ENCODE measurements at regions not wholly inside any gene's neighbourhood (a gene's known extent, or its start where the extent isn't known, plus 50 kb on each side); places are given as distances from the start of the nearest gene placed in this dataset.

DNA sequence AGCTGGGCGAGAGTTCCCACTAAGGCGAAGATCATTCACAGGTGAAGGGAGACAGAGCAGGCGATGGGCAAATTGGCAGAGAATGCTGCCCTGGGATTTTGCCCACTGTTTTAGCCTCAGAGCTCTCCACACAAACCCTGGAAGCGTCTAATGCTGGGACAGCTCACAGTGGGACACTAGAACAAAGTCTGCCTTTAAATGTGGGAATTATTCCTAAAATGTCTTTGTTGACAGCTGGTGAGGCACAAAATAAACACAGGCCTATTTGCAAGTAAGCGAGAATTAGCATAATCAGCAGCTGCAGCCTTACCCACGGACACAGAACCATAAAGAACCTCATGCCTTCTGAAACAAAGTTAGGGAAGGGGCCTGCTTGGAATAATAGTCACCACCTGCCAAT is 824.5 kb downstream of the AACS start:
- TF ChIP-seq POLR2A (IDR thresholded peaks at IDR 0.05) (no peak), CTCF (IDR thresholded peaks at IDR 0.05) (no peak)

All from heart left ventricle (tissue), 13 donors.